Spleen (tissue), 11 donors: ENCODE measurements at regions not wholly inside any gene's neighbourhood (a gene's known extent, or its start where the extent isn't known, plus 50 kb on each side); places are given as distances from the start of the nearest gene placed in this dataset.

Experiments
- DNase-seq: peaks from one replicate; pipeline ENCODE4 v3.0.0-alpha.2; 2020
- H3K27ac ChIP-seq, 8 donors: fragments of 200-600 bp; sonication (generic) in 7 of 8; 1 replicate in 4 of 8; 2 replicates in 4 of 8; pipeline versions ENCODE4 v1.5.0 to v1.8.0; 2016 to 2021; ENCODE audit warnings: inconsistent platforms in 4 of 8, mild to moderate bottlenecking in 4 of 8, moderate library complexity in 1 of 8
- H3K27me3 ChIP-seq, 7 donors: fragments of 200-600 bp; sonication (generic) in 6 of 7; replicated peaks in 1 of 7; 1 replicate in 4 of 7; 2 replicates in 3 of 7; pipeline versions ENCODE4 v1.5.0 to v1.8.0; 2016 to 2021; ENCODE audit warnings: inconsistent platforms in 3 of 7, mild to moderate bottlenecking in 1 of 7
- H3K36me3 ChIP-seq, 6 donors: fragments of 200-600 bp; sonication (generic) in 5 of 6; 1 replicate in 4 of 6; 2 replicates in 2 of 6; pipeline versions ENCODE4 v1.5.0 to v1.8.0; 2016 to 2021; ENCODE audit warnings: inconsistent platforms in 2 of 6
- H3K4me1 ChIP-seq, 6 donors: fragments of 200-600 bp; sonication (generic) in 5 of 6; 1 replicate in 3 of 6; 2 replicates in 3 of 6; pipeline versions ENCODE4 v1.5.0 to v1.8.0; 2016 to 2021; ENCODE audit warnings: inconsistent platforms in 3 of 6
- H3K4me3 ChIP-seq, 8 donors: fragments of 200-600 bp; sonication (generic) in 7 of 8; 1 replicate in 4 of 8; 2 replicates in 4 of 8; pipeline versions ENCODE4 v1.5.0 to v1.8.0; 2016 to 2021; ENCODE audit warnings: inconsistent platforms in 4 of 8, mild to moderate bottlenecking in 4 of 8, moderate library complexity in 2 of 8
- H3K9me3 ChIP-seq, 8 donors: fragments of 200-600 bp; sonication (generic) in 7 of 8; 1 replicate in 4 of 8; 2 replicates in 4 of 8; pipeline versions ENCODE4 v1.5.0 to v1.8.0; 2016 to 2021; ENCODE audit warnings: inconsistent platforms in 4 of 8
- POLR2A ChIP-seq, 3 donors: fragments of 450-650 bp; IDR thresholded peaks; one replicate each; pipeline ENCODE4 v1.5.1; 2017; ENCODE audit warnings: antibody characterized with exemption in 3 of 3, mild to moderate bottlenecking in 1 of 3
- POLR2AphosphoS5 ChIP-seq, 3 donors: sonication (generic); formaldehyde crosslinking; IDR thresholded peaks; one replicate each; pipeline ENCODE4 v1.5.1; 2017; ENCODE audit warnings: antibody characterized with exemption in 3 of 3
- WGBS, 5 donors: extraction: QIAGEN DNeasy Blood & Tissue Kit in 3 of 5; methylation state at CpG; one replicate each; pipeline versions ENCODE4 v1.1.5 to v1.1.7; 2013 to 2018; 5-methylcytosine and 5-hydroxymethylcytosine counted together
- intact Hi-C: fragments of 100-400 bp; cut with DNase I; formaldehyde crosslinking; loops from one replicate; pipeline ENCODE4 v1.15.0; 2023; ENCODE audit warnings: low total_unique reads
- TF ChIP-seq, protein P1 (sequence below), 11 experiments: fragments of 200-600 bp in 7 of 11; fragments of 450-650 bp in 4 of 11; sonication (generic) in 4 of 11; IDR thresholded peaks in 8 of 11; conservative IDR thresholded peaks in 3 of 11; 1 replicate in 7 of 11; 2 replicates in 4 of 11; pipeline versions ENCODE4 v1.4.0 to v1.8.0; 2016 to 2021; ENCODE audit warnings: antibody characterized with exemption in 11 of 11, inconsistent platforms in 4 of 11, mild to moderate bottlenecking in 1 of 11
- donor health status: healthy with polysubstance abuse.
- donor health status: DM: no; HTN: no; CAD: no; lungs with moderate emphysema.
- donor health status: DM: no; HTN: no; CAD: no.
- donor health status: Bipolar disorder and iron deficiency.
- donor health status: healthy.
- donor health status: DM: no; HTN: no; CAD: no.
- donor health status: DM: yes; HTN: yes; CAD: no.

DNA sequence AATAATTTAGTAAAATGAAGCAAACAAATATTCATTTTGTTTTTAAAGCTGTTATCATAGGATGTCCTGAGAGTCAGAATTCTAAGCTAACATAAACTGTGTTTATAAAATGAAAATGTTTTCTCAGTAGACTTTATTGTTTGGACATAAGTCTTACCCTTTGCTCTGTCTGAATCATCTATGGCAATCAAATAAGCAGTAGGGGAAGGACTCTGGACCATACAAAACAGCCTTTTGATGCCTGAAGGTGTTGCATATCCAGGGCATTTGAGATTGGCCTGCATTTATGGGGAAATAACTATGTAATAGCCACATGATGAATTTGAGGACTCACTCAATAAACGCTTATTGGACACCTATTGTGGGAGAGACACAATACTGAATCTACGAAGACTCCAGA, 123.0 kb upstream of the ATP5MC3 start:
- Histone ChIP-seq H3K36me3 (no peaks in the 10 kb centered on the region), H3K27me3 (peaks cover 0 to 26% (median 0%) of the 10 kb centered on the region in 7 donors), H3K9me3 (no peaks in the 10 kb centered on the region), H3K27ac (no peak overlapping the region), H3K4me3 (no peak overlapping the region), H3K4me1 (no peaks in the 10 kb centered on the region)
- intact Hi-C loops, result no loop called here
- WGBS, 5 donors, result 91 to 95% (median 93%) methylated on average over 2 of the region's 2 CpGs
- no peak for DNase-seq
- TF ChIP-seq, protein P1, sequence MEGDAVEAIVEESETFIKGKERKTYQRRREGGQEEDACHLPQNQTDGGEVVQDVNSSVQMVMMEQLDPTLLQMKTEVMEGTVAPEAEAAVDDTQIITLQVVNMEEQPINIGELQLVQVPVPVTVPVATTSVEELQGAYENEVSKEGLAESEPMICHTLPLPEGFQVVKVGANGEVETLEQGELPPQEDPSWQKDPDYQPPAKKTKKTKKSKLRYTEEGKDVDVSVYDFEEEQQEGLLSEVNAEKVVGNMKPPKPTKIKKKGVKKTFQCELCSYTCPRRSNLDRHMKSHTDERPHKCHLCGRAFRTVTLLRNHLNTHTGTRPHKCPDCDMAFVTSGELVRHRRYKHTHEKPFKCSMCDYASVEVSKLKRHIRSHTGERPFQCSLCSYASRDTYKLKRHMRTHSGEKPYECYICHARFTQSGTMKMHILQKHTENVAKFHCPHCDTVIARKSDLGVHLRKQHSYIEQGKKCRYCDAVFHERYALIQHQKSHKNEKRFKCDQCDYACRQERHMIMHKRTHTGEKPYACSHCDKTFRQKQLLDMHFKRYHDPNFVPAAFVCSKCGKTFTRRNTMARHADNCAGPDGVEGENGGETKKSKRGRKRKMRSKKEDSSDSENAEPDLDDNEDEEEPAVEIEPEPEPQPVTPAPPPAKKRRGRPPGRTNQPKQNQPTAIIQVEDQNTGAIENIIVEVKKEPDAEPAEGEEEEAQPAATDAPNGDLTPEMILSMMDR (IDR thresholded peaks at IDR 0.05 in 8 of 11, conservative IDR thresholded peaks at IDR 0.05 in 3 of 11), result no peak
- no peak for TF ChIP-seq POLR2A (IDR thresholded peaks at IDR 0.05)
- TF ChIP-seq POLR2AphosphoS5 (IDR thresholded peaks at IDR 0.05), result no peak

DNA sequence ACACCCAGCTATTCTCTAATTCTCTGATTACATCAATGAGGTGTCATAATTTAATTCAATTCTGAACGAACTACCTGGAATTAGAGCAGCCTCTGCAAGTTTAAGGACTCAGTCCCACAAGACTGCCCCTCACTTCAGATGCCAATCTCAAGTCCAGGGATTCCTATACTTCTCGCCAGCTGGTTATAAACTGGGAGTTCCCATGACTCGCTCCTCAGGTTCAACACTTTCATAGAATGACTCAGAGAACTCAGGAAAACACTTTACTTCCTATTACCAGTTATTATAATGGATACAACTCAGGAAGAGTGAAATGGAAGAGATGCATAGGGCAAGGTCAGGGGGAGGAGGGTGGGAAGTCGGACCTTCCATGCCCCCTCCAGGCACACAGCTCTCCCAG, 112.3 kb upstream of the ATP5MC3 start:
- no peak for DNase-seq
- Histone ChIP-seq H3K36me3 (no peaks in the 10 kb centered on the region), H3K27ac (no peak overlapping the region), H3K9me3 (peaks cover 0 to 11% (median 4%) of the 10 kb centered on the region in 8 donors), H3K4me3 (no peak overlapping the region), H3K4me1 (no peaks in the 10 kb centered on the region), H3K27me3 (peaks cover 0 to 45% (median 0%) of the 10 kb centered on the region in 7 donors)
- intact Hi-C loops, result no loop called here
- TF ChIP-seq, protein P1 (IDR thresholded peaks at IDR 0.05 in 8 of 11, conservative IDR thresholded peaks at IDR 0.05 in 3 of 11), result no peak
- TF ChIP-seq POLR2AphosphoS5 (IDR thresholded peaks at IDR 0.05) (no peak), POLR2A (IDR thresholded peaks at IDR 0.05) (no peak)
- 51 to 72% (median 65%) methylated on average over 4 of the region's 4 CpGs for WGBS, 5 donors

DNA sequence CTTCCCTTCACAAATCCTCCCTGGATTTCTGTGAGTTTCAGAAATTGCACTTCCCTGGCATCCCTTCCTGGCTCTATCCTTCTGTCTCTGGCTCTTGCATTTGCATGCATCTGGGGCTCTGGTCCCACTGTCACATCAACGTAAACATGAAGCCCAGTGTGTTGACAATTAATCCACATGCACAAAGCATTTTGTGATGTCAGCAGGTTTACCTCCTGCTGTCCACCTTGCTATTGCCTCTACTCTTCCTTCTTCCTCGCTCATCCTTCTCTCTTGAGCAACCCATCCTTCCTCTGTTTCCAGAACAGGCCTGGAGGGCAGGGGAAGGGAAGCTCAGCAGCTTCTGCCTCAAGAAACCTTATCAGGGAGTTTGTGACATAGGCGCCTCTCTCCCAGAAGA, 111.7 kb upstream of the ATP5MC3 start:
- WGBS, 5 donors, result 81 to 90% (median 82%) methylated on average over 3 of the region's 3 CpGs
- Histone ChIP-seq H3K27me3 (peaks cover 0 to 45% (median 5%) of the 10 kb centered on the region in 7 donors), H3K9me3 (peaks cover 0 to 10% (median 4%) of the 10 kb centered on the region in 8 donors), H3K36me3 (no peaks in the 10 kb centered on the region), H3K4me3 (no peak overlapping the region), H3K4me1 (no peaks in the 10 kb centered on the region), H3K27ac (no peak overlapping the region)
- intact Hi-C loops, result no loop called here
- TF ChIP-seq POLR2AphosphoS5 (IDR thresholded peaks at IDR 0.05), result no peak
- TF ChIP-seq POLR2A (IDR thresholded peaks at IDR 0.05), result no peak
- TF ChIP-seq, protein P1 (IDR thresholded peaks at IDR 0.05 in 8 of 11, conservative IDR thresholded peaks at IDR 0.05 in 3 of 11), result no peak
- no peak for DNase-seq

DNA sequence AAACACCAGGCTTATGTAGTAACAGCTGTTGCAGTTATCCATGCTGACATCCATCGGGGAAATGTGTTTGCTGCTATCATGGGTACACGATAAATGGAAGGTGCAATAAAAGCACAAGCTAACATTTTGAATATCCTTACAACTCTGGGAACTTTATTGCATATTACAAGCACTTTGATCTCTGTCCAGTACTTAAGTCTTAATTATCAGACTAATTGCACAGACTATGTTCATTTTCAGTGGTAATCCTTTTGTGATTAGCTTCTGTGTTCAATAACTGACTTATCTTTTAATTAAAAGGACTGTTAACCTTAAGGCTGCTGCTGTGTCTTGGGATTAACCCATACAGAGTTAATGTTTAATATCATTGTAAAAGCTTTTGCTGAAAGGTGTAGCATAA, 101.4 kb upstream of the ATP5MC3 start:
- no peaks in the 10 kb centered on the region for H3K9me3 ChIP-seq
- TF ChIP-seq, protein P1 (IDR thresholded peaks at IDR 0.05 in 8 of 11, conservative IDR thresholded peaks at IDR 0.05 in 3 of 11), result no peak
- TF ChIP-seq POLR2A (IDR thresholded peaks at IDR 0.05) (no peak), POLR2AphosphoS5 (IDR thresholded peaks at IDR 0.05) (no peak)
- no peaks in the 10 kb centered on the region for H3K36me3 ChIP-seq
- intact Hi-C loops, result no loop called here
- H3K27ac ChIP-seq, result no peak overlapping the region
- H3K4me3 ChIP-seq, result no peak overlapping the region
- WGBS, 5 donors, result 84 to 99% (median 92%) methylated on average over 2 of the region's 2 CpGs
- no peaks in the 10 kb centered on the region for H3K27me3 ChIP-seq
- no peaks in the 10 kb centered on the region for H3K4me1 ChIP-seq
- no peak for DNase-seq
